ENCODE measurements at regions not wholly inside any gene's neighbourhood (a gene's known extent, or its start where the extent isn't known, plus 50 kb on each side); places are given as distances from the start of the nearest gene placed in this dataset.

- Histone ChIP-seq H3K4me1 (ENCODE audit: insufficient read depth, low read length) (no peaks in the 10 kb centered on the region), H3K4me3 (ENCODE audit: low read length) (no peak overlapping the region)
- intact Hi-C loops (cut with micrococcal nuclease): no loop called here
These were observed 792.5 kb downstream of the BRD1 start for GRCh38 chr22:49034836-49035817.

DNA sequence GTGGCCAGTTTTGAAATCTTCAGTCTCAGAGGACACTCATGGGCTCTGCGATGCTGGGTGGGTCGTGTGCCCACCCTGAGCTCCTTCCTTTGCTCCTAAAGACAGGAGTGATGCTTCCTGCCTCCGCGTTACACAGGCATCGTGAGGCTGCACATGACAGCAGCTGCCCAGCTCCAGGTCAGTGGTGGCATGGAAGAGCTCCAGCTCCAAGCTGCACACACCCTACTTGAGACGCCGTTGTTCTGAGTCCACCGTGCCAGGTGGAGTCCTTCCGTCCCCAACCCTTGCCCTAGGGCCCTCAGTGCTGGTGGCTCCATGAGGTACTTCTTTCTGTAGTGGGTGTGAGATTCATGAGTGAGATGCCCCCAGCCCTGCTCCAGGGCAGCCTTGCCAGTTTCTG lies 794.1 kb downstream of the BRD1 start:
- Histone ChIP-seq H3K4me1 (ENCODE audit: insufficient read depth, low read length) (no peaks in the 10 kb centered on the region), H4K20me1 (ENCODE audit: low read length) (no peaks in the 10 kb centered on the region), H3K36me3 (ENCODE audit: low read depth, low read length) (no peaks in the 10 kb centered on the region), H3K4me2 (ENCODE audit: low read length) (no peak overlapping the region), H3K4me3 (ENCODE audit: low read length) (no peak overlapping the region), H2AFZ (ENCODE audit: low read length) (no peak overlapping the region), H3K9me2 (replicated peaks; ENCODE audit: low read length) (no peaks in the 10 kb centered on the region), H3K9me3 (ENCODE audit: low read length) (no peaks in the 10 kb centered on the region), H3K27ac (ENCODE audit: low read length) (no peak overlapping the region), H3K27me3 (ENCODE audit: low read length) (no peaks in the 10 kb centered on the region), H3F3A (ENCODE audit: low read length, unreplicated experiment) (no peaks in the 10 kb centered on the region), H3K79me2 (ENCODE audit: low read length) (no peaks in the 10 kb centered on the region), H3K9ac (ENCODE audit: low read length) (no peak overlapping the region)
- no peak for ATAC-seq
- TF ChIP-seq, protein P1, sequence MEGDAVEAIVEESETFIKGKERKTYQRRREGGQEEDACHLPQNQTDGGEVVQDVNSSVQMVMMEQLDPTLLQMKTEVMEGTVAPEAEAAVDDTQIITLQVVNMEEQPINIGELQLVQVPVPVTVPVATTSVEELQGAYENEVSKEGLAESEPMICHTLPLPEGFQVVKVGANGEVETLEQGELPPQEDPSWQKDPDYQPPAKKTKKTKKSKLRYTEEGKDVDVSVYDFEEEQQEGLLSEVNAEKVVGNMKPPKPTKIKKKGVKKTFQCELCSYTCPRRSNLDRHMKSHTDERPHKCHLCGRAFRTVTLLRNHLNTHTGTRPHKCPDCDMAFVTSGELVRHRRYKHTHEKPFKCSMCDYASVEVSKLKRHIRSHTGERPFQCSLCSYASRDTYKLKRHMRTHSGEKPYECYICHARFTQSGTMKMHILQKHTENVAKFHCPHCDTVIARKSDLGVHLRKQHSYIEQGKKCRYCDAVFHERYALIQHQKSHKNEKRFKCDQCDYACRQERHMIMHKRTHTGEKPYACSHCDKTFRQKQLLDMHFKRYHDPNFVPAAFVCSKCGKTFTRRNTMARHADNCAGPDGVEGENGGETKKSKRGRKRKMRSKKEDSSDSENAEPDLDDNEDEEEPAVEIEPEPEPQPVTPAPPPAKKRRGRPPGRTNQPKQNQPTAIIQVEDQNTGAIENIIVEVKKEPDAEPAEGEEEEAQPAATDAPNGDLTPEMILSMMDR (conservative IDR thresholded peaks at IDR 0.05; ENCODE audit: low read depth, low read length): no peak
- TF ChIP-seq EZH2 (IDR thresholded peaks at IDR 0.05; ENCODE audit: low read length, unreplicated experiment) (no peak), EZH2phosphoT487 (IDR thresholded peaks at IDR 0.05; ENCODE audit: borderline replicate concordance, low read length) (no peak)
- no peak for DNase-seq
- CTCF ChIA-PET: no interaction called here
- intact Hi-C loops (cut with micrococcal nuclease): no loop called here
- no TSS peak for BruUV-seq (replicated peaks)
- POLR2A ChIA-PET (ENCODE audit: unreplicated experiment): no interaction called here

More at GRCh38 chr22:49034836-49035817, 792.5 kb downstream of the BRD1 start:
- Histone ChIP-seq H3F3A (ENCODE audit: low read length, unreplicated experiment) (no peaks in the 10 kb centered on the region), H3K36me3 (ENCODE audit: low read depth, low read length) (no peaks in the 10 kb centered on the region), H3K9ac (ENCODE audit: low read length) (no peak overlapping the region), H4K20me1 (ENCODE audit: low read length) (no peaks in the 10 kb centered on the region), H3K9me3 (ENCODE audit: low read length) (no peaks in the 10 kb centered on the region), H2AFZ (ENCODE audit: low read length) (no peak overlapping the region), H3K79me2 (ENCODE audit: low read length) (no peaks in the 10 kb centered on the region), H3K27me3 (ENCODE audit: low read length) (no peaks in the 10 kb centered on the region), H3K9me2 (replicated peaks; ENCODE audit: low read length) (no peaks in the 10 kb centered on the region), H3K27ac (ENCODE audit: low read length) (no peak overlapping the region), H3K4me2 (ENCODE audit: low read length) (no peak overlapping the region)
- CTCF ChIA-PET: no interaction called here
- no TSS peak for BruUV-seq (replicated peaks)
- POLR2A ChIA-PET (ENCODE audit: unreplicated experiment): no interaction called here
- ATAC-seq: no peak
- TF ChIP-seq, protein P1 (conservative IDR thresholded peaks at IDR 0.05; ENCODE audit: low read depth, low read length): no peak
- TF ChIP-seq EZH2 (IDR thresholded peaks at IDR 0.05; ENCODE audit: low read length, unreplicated experiment) (no peak), EZH2phosphoT487 (IDR thresholded peaks at IDR 0.05; ENCODE audit: borderline replicate concordance, low read length) (no peak)
- DNase-seq: no peak

DNA sequence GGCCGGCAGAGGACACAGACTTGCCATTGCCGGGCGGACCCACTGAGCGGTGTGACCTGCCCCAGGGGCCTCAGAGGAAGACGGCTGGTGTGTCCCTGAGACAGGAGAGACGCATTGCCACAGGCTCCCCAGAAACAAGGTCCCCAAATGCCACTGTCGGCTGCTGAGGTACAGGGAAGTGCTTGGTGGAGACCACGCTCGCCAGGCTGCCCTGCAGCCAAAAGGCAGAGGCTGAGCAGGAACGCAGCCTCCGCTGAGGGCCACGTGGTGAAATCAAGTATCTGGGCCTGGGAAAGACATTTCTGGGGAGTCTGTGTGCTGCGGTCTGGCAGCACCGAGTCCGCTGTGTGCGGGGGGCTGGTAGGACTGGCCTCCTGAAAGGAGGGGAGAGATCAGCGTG lies 794.9 kb downstream of the BRD1 start:
- H3K9me2 ChIP-seq (replicated peaks; ENCODE audit: low read length): no peaks in the 10 kb centered on the region
- no peak overlapping the region for H2AFZ ChIP-seq (ENCODE audit: low read length)
- intact Hi-C loops (cut with micrococcal nuclease): no loop called here
- H3K27me3 ChIP-seq (ENCODE audit: low read length): no peaks in the 10 kb centered on the region
- no peaks in the 10 kb centered on the region for H3K4me1 ChIP-seq (ENCODE audit: insufficient read depth, low read length)
- CTCF ChIA-PET: no interaction called here
- H3F3A ChIP-seq (ENCODE audit: low read length, unreplicated experiment): no peaks in the 10 kb centered on the region
- TF ChIP-seq, protein P1 (conservative IDR thresholded peaks at IDR 0.05; ENCODE audit: low read depth, low read length): no peak
- TF ChIP-seq EZH2phosphoT487 (IDR thresholded peaks at IDR 0.05; ENCODE audit: borderline replicate concordance, low read length): no peak
- TF ChIP-seq EZH2 (IDR thresholded peaks at IDR 0.05; ENCODE audit: low read length, unreplicated experiment): no peak
- no peaks in the 10 kb centered on the region for H4K20me1 ChIP-seq (ENCODE audit: low read length)
- ATAC-seq (no peak), DNase-seq (no peak)
- no peak overlapping the region for H3K27ac ChIP-seq (ENCODE audit: low read length)
- H3K36me3 ChIP-seq (ENCODE audit: low read depth, low read length): no peaks in the 10 kb centered on the region
- no TSS peak for BruUV-seq (replicated peaks)
- no peak overlapping the region for H3K4me3 ChIP-seq (ENCODE audit: low read length)
- no peaks in the 10 kb centered on the region for H3K79me2 ChIP-seq (ENCODE audit: low read length)
- H3K4me2 ChIP-seq (ENCODE audit: low read length): no peak overlapping the region
- POLR2A ChIA-PET (ENCODE audit: unreplicated experiment): no interaction called here
- no peak overlapping the region for H3K9ac ChIP-seq (ENCODE audit: low read length)
- no peaks in the 10 kb centered on the region for H3K9me3 ChIP-seq (ENCODE audit: low read length)

Measured in PC-3 (cell line).